GM18520 (cell line): ENCODE measurements at regions not wholly inside any gene's neighbourhood (a gene's known extent, or its start where the extent isn't known, plus 50 kb on each side); places are given as distances from the start of the nearest gene placed in this dataset.

Experiments used
- ATAC-seq: cut with Tn5 transposase; IDR thresholded peaks from one replicate; pipeline ENCODE4 v1.9.1; 2021; ENCODE audit not compliant: unreplicated experiment

GRCh38 chr9:24488896-24489295 is 56.8 kb downstream of the IZUMO3 start:
- ATAC-seq: no peak

- ATAC-seq: no peak
These were observed 57.8 kb downstream of the IZUMO3 start for GRCh38 chr9:24487946-24488345.

- ATAC-seq: no peak
These were observed 58.3 kb downstream of the IZUMO3 start for GRCh38 chr9:24487250-24487861.

- no peak for ATAC-seq
These were observed 66.2 kb downstream of the IZUMO3 start for GRCh38 chr9:24479361-24480059.

DNA sequence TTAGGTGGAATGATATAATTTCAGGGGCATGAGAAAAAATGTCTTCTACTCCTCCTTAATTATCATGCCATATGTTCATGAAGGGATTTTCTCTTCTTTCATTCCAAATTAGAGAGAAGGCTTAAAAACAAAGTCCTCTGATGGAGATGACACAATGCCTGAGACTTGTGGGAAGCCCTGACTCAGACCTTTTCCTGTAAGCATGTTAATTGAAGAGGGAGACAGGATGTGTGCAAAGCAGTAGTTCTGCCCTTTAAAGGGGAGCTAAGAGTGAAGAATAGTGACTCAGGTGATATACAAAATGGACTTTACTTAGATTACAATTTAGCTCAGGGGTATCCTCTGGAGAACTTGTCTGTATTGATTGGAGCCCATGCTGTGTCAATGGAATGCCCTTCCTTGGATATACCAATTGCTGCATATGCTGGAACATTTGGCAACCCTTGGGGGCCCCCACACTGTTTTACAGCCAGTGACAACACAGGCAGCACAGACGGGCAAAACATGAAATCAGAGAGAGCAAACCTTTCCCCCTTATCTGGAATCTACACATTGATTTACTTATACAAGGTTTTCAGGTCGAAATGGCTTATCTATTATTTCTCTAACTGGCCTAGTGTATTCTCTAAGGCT is 81.3 kb downstream of the IZUMO3 start:
- ATAC-seq: no peak

DNA sequence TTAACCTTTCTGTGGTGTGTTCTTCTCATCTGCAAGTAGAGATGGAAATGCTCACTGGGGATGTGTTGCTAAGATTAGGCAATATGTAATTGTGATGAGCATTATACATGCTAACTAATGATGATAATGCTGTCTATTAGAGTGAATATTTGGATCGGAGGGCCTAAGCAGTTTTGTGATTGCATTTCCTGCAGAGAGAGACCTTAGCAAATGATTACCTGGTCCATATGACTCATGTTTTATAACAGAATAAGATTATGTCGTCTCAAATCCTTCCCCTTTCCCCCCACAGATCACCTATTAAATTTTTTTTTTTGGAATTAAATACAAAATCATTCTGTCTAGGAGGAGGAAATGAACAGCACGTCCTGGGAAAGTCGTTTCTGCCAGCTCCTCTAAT is 82.7 kb downstream of the IZUMO3 start:
- no peak for ATAC-seq

DNA sequence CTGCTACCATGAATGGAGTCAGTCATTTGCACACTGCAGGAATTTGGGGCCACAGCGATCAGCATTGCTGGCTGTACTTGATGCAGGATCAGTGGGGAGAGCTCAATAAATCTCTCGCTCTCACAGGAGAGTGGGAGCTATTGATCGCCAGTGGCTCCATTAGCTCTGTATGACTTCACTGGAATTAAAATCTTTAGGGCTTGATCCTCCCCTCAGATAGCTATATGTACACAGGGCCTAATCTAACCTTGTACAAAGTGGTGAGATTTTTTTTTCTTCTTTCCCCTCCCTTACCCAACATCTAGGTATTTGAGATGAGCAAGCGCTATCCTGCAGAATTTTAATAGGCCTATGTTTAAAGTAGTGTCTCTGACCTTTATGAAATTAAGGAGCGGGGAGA is 84.9 kb downstream of the IZUMO3 start:
- no peak for ATAC-seq

DNA sequence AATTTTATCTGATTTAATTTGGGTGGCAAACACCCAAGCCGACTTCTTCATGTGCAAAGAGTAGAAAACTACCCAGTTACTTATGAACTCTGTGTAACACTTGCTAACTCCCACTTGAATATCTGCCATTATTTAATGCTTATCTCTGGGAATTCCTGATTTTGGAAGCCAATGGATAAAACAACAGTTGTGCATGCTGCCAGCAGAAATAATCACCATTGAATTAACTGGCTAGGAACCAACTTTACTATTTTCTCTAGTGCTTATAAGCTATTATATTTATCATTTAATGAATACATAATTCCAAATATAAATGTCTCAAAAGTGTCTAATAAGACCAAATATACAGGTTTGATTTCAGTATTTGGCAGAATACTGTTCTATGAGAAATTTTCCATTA is 85.7 kb downstream of the IZUMO3 start:
- no peak for ATAC-seq

DNA sequence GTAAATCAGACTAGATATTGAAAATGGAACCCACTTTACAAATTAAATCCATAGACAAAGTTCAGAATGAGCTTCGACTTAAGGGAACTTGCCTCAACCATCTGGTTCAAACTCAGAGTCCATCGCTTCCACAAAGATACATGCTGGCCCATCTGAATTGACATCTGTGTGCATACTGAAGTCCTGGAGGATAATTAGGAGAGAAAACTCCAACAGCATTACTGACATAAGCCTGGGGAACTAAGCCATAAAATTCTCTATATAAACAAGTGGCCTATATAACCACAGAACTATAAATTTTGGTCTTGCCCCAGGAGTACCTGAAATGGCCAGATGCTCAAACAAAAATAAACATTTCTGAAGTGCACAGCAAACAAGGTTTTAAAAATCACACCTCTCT is 94.4 kb downstream of the IZUMO3 start:
- ATAC-seq: no peak

GRCh38 chr9:24449976-24450375 is 95.7 kb downstream of the IZUMO3 start:
- no peak for ATAC-seq

GRCh38 chr9:24439456-24439855 is 106.2 kb downstream of the IZUMO3 start:
- no peak for ATAC-seq

DNA sequence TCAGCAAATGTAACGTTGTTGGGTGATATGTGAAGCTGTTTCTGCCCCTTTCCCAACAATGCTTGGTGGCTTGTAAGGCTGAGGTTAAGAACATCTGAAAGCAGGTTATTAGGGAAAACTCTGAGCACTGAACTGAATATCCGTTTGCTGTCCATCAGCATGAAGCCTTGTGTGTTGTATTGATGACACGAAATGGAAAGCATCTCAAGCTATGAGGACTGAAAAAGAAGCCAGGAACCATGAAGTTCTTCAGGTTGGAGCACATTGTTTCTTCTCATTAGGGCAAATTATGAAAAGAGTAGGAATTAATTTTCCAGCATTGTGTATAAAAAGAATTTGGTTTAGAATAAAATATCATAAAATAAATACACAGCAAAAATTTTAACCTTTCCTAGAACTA is 106.8 kb downstream of the IZUMO3 start:
- ATAC-seq: no peak

GRCh38 chr9:24436761-24437160 is 108.9 kb downstream of the IZUMO3 start:
- ATAC-seq: no peak

GRCh38 chr9:24434183-24434582 is 111.5 kb downstream of the IZUMO3 start:
- ATAC-seq: no peak

DNA sequence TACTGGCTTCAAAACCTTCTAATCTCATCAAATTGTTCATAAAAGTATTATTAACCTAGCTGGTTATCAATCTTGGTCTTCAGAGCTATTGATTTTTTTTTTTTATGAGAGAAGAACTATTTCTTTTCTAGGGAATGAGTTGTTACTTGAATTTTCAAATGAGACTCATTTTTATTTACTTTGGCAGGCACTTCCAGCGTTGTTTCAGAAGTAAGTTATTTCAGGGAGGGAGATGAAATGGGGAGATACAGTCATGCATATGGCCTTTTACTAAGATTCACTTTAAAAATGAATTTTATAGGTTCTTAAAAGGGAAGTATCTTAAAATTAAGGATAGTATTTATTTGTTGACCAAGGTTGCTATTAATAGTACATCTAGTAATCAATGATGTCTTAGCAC is 129.6 kb downstream of the IZUMO3 start:
- no peak for ATAC-seq

DNA sequence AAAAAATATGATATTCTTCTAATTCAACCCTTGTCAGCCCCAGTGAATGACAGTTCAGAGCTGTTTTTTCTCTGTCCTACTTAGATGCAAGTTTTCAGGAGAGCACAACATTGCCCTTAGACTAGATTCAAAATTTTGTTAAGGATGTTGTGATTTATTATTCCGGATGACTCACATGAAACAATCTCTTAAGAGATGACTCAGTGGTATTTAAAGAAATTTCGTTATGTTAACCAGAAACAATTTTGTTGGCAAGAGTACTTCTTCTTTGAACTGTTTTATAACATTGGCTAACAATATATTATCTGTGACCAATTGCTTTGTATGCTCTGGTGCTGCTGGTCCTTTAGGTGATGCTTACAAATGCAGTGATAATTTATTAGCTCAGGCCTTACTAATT is 132.0 kb downstream of the IZUMO3 start:
- no peak for ATAC-seq

- no peak for ATAC-seq
These were observed 147.2 kb downstream of the IZUMO3 start for GRCh38 chr9:24398466-24398865.

GRCh38 chr9:24391095-24391494 is 154.6 kb downstream of the IZUMO3 start:
- ATAC-seq: no peak

DNA sequence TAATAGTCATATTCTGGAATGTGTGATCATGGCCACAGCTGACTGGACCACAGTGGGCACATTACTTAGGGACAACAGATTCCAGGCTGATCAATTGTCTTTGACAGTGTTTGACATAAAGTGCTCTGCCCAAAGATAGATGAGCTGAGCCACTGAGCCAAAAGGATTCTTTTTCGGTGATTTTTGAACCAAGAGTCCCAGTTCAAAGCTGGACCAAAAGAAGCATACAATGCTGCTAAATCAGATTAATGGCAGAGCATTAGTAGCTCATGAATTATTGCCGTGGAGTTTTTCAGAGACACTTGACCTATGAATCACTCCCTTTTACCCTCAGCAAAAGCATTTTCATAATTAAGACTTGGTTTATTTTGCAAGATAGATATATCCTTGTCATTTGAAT is 160.6 kb downstream of the IZUMO3 start:
- no peak for ATAC-seq

GRCh38 chr9:24382566-24382965 is 163.1 kb downstream of the IZUMO3 start:
- ATAC-seq: no peak

DNA sequence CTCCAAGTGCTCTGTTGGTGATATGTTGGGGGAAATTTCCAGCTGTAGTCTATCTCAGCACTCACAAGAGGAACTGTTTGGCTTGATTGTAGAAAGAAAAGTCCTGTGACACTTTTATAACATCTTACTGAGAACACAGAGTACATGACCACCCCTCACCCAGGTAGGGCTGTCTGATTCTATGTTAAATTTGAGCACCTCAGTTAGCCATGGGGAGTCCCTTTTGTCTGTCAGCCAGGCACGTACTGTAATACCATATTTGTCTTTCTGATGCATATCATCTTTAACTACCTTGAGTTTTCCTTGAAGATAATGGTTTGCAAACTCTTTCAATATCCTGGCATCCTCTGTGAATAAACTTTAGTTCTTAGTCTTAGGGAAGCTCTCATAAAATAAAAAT is 164.5 kb downstream of the IZUMO3 start:
- no peak for ATAC-seq

GRCh38 chr9:24359046-24359445 is 186.7 kb downstream of the IZUMO3 start:
- ATAC-seq: no peak

GRCh38 chr9:24351973-24352372 is 193.7 kb downstream of the IZUMO3 start:
- ATAC-seq: no peak
